Upper lobe of right lung (tissue), 1 donor: ENCODE measurements at regions not wholly inside any gene's neighbourhood (a gene's known extent, or its start where the extent isn't known, plus 50 kb on each side); places are given as distances from the start of the nearest gene placed in this dataset.
A peak's percentile ranks its signal among the peaks of the same experiment; 100 is the strongest.

ENCODE experiments used
- ATAC-seq: fragments of 200-7000 bp; cut with Tn5 transposase; one replicate; pipeline ENCODE4 v1.9.1; 2020; ENCODE audit warnings: mild to moderate bottlenecking, moderate library complexity
- DNase-seq: peaks from one replicate; pipeline ENCODE4 v3.0.0-alpha.2; 2020
- H3K27ac ChIP-seq: fragments of 200-600 bp; one replicate; pipeline ENCODE4 v1.8.0; 2022
- H3K27me3 ChIP-seq: fragments of 200-600 bp; one replicate; pipeline ENCODE4 v1.8.0; 2022; ENCODE audit warnings: mild to moderate bottlenecking
- H3K36me3 ChIP-seq: fragments of 200-600 bp; one replicate; pipeline ENCODE4 v1.8.0; 2022
- H3K4me1 ChIP-seq: fragments of 200-600 bp; one replicate; pipeline ENCODE4 v1.8.0; 2022
- H3K4me3 ChIP-seq: fragments of 200-600 bp; one replicate; pipeline ENCODE4 v1.8.0; 2022; ENCODE audit warnings: mild to moderate bottlenecking
- H3K9me3 ChIP-seq: fragments of 200-600 bp; one replicate; pipeline ENCODE4 v1.8.0; 2022
- CTCF ChIP-seq: fragments of 200-600 bp; IDR thresholded peaks from one replicate; pipeline ENCODE4 v1.8.0; 2022; ENCODE audit warnings: antibody characterized with exemption
- intact Hi-C: fragments of 100-400 bp; cut with DNase I; formaldehyde crosslinking; loops from one replicate; pipeline ENCODE4 v1.11.0; 2022
- donor health status: DM: no; HTN: yes; CAD: no; lungs with severe emphysema.

GRCh38 chr16:85983606-85984230, 84.8 kb downstream of the IRF8 start:
- intact Hi-C loops = no loop called here
- H3K4me3 ChIP-seq = no peak overlapping the region
- no peak for DNase-seq
- no peak overlapping the region for H3K27ac ChIP-seq
- H3K36me3 ChIP-seq = no peaks in the 10 kb centered on the region
- no peaks in the 10 kb centered on the region for H3K9me3 ChIP-seq
- peaks cover 6% of the 10 kb centered on the region for H3K27me3 ChIP-seq
- no peak for TF ChIP-seq CTCF
- ATAC-seq = peak; percentile 2
- H3K4me1 ChIP-seq = peaks cover 24% of the 10 kb centered on the region

DNA sequence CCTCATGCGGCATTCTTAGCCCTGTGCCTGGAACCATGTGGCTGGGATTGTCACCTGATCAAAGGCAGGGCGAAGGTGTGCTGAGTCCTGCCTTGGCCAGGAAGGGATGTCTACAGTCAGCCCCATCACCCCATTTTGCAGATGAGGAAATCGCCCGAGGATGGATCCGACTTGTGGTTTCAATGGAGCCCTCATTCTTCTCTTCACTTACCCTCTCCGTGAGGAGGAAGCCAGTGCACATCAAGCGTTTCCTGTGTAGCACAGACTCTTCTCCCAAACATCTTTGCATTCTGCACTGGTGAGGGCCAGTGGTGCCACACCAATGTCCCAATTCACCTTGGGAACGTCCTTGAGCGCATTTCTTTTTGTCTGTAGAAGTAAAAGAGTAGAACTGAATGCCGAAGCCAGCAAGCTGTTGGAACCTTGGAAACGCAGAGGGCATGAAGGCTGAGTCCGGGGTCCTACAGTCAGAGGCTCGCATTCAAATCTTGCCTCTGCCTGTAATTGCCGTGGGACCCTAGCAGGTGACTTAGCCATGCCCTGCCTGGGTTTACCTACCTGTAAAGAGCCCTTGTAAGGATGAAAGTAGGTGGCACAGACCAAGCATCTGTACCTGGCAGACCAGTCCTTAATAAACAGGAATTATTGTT, 85.4 kb downstream of the IRF8 start:
- Histone ChIP-seq H3K4me1 (peaks cover 24% of the 10 kb centered on the region), H3K36me3 (no peaks in the 10 kb centered on the region), H3K27ac (no peak overlapping the region), H3K4me3 (no peak overlapping the region), H3K27me3 (peaks cover 6% of the 10 kb centered on the region), H3K9me3 (no peaks in the 10 kb centered on the region)
- DNase-seq = no peak
- ATAC-seq = no peak
- no peak for TF ChIP-seq CTCF
- intact Hi-C loops = no loop called here

DNA sequence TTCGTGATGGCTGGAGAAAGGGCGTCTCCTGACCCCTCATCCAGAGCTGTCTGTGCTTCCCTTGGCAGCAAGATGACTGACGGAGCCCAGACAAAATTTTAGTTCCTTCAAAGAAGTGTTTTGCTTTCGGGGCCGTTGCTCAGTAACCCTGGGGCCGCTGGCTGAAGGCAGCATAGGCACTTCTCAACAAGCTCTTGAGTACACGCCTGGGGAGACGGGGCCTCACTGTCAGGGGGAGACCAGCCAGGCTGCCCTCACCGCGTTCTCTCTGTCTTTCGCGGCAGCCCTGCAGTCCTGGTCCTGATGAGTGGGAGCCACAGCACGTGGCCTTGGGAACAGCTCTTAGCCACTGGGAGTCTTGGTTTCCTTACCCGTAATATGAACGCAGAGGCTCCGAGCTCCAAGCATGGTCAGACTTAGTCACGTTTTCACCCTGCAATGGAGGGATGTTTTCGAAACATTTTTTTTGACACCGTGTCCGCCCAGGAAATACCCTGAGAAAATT, 86.0 kb downstream of the IRF8 start:
- intact Hi-C loops = loop anchor here (5.0 kb wide), 1 partner anchor 163 kb away; no protein-coding TSS in a partner anchor
- Histone ChIP-seq H3K36me3 (no peaks in the 10 kb centered on the region), H3K9me3 (no peaks in the 10 kb centered on the region), H3K27ac (no peak overlapping the region), H3K4me3 (no peak overlapping the region), H3K4me1 (peaks cover 24% of the 10 kb centered on the region), H3K27me3 (peaks cover 6% of the 10 kb centered on the region)
- DNase-seq (no peak), ATAC-seq (peak; percentile 43)
- TF ChIP-seq CTCF = no peak

- H3K9me3 ChIP-seq = no peaks in the 10 kb centered on the region
- peaks cover 8% of the 10 kb centered on the region for H3K27me3 ChIP-seq
- no peak overlapping the region for H3K4me3 ChIP-seq
- TF ChIP-seq CTCF = peak; percentile 57
- DNase-seq (no peak), ATAC-seq (peak; percentile 45)
- no peak overlapping the region for H3K27ac ChIP-seq
- intact Hi-C loops = loop anchor here (5.0 kb wide), 1 partner anchor 165 kb away; no protein-coding TSS in a partner anchor
- H3K4me1 ChIP-seq = peaks cover 24% of the 10 kb centered on the region
- no peaks in the 10 kb centered on the region for H3K36me3 ChIP-seq
These were observed 88.2 kb downstream of the IRF8 start for GRCh38 chr16:85986931-85987749.

- Histone ChIP-seq H3K36me3 (no peaks in the 10 kb centered on the region), H3K27ac (no peak overlapping the region), H3K4me3 (no peak overlapping the region), H3K4me1 (peaks cover 20% of the 10 kb centered on the region), H3K27me3 (peaks cover 14% of the 10 kb centered on the region), H3K9me3 (no peaks in the 10 kb centered on the region)
- TF ChIP-seq CTCF = peak; percentile 16
- DNase-seq = no peak
- no peak for ATAC-seq
- intact Hi-C loops = loop anchor here (5.0 kb wide), 1 partner anchor 165 kb away; no protein-coding TSS in a partner anchor
These were observed 88.8 kb downstream of the IRF8 start for GRCh38 chr16:85987750-85988078.
